Stimulated activated CD4-positive, alpha-beta T cell treated with anti-CD3 and anti-CD28 coated beads, Interleukin-1b, Interleukin-23, amount 100 ng/mL, for 24 hours (primary cell): ENCODE measurements at regions not wholly inside any gene's neighbourhood (a gene's known extent, or its start where the extent isn't known, plus 50 kb on each side); places are given as distances from the start of the nearest gene placed in this dataset.

Source experiments
- DNase-seq, 4 experiments: peaks; one replicate each; pipeline ENCODE4 v3.0.0-alpha.2; 2020; ENCODE audit warnings: low read depth in 4 of 4, low spot score in 1 of 4

DNA sequence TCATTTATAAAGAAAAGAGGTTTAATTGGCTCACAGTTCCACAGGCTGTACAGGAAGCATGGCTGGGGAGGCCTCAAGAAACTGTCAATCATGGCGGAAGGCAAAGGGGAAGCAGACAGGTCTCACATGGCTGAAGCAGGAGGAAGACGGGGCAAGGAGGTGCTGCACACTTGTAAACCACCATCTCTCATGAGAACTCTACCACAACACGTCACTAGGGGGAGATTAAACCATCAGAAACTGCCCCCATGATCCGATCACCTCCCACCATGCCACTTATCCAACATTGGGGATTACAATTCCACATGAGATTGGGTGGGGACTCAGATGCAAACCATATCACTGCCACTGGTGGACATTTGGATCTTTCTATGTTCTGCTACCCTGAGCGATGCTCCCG lies 351.4 kb downstream of the NPHP4 start:
- DNase-seq, result no peak

DNA sequence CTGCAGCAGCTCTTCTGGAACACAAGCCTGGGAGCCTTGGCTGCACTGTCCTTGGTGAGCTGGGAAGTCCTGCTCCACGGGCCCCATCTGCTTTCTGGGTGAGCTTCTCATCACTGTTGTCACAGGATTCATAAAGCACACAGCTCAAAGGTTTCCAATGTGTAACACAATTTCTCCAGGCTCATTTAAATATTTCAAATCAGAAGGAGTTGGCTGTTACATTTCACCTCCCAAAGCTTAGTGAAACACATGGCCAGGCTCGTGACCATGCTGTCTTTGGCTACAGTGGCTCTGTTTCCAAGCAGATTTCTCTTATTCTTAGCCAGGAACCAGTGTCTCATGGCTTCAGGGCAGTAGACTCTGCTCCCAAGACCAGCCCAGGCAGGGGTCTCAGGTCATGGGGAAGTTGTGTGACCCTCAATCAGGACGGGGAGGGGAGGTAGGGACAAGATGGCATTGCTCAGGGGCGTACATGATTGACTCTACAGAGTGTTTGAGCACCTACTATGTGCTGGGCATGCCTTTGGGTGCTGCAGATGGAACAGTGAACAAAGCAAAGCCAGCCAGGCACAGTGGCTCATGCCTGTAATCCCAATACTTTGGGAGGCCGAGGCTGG lies 353.0 kb downstream of the NPHP4 start:
- DNase-seq, result no peak

DNA sequence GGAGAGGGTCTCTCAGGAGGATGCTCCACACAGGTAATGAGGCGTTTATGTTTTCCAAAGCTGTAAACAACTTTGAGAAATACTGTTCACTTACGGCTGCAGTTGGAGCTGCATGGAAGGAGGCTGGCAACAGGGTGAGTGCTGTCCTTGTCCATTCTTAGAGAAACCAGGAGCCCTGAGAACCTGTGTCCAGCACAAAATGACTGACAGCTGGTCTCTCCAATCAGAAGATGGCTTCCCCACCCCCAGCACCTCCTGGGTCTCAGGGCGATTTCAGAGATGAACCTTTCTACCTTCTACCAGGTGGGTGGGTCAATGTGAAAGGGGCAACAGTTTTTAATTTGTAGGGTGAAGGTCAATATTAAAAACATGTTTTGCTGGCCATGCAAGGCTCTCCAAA lies 353.6 kb downstream of the NPHP4 start:
- DNase-seq, result no peak

DNA sequence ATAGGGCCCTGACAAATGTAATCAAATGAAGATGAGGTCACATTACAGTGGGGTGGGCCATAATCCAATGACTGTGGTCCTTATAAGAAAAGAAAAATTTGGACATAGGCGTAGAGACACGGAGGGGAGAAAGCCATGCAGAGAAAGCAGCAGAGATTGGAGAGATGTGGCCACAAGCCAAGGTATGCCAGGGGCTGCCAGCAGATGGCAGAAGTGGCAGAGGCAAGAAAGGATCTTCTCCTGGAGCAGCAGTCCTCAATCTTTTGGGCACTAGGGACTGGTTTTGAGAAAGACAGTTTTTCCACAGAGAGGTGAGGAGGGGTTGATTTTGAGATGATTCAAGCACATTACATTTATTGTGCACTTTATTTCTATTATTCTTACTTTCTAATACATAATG lies 355.1 kb downstream of the NPHP4 start:
- no peak for DNase-seq

DNA sequence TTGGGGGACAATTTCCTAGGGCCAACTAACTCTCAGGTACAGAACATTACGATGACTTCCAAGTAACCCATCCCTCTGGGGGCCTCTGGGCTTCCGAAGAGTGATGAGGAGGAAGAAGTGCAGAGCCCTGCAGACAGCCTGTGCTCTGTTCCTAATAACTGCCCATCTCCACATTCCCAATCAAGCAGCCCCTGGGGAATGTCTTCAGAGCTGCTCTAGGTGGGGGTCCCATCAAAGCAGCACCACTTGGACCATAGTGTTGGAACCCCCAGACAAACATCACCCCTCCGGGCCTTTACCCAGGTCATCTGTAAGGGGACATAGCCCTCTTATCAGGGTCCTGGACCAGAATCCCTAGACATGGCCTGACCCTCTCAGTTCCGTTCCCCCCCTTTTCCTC lies 357.3 kb downstream of the NPHP4 start:
- DNase-seq, result no peak

DNA sequence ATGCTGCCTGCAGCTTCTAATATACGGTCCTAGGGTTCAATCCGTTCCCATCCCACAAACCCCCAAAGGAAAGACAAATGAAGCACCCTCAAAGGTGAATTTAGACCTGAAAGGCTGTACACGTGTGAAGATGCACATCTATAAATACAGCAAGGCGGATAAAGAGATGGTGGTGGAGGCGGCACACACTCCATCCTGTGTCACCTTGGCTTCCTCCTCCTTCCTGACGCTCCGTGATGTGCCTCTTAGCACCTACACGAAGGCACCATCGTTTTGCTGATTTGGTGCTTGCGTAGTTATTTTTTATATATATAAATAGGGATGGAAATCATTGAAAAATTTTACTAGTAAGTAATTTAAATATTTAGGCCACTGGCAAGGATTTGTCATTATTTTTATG lies 359.4 kb downstream of the NPHP4 start:
- DNase-seq, result no peak

DNA sequence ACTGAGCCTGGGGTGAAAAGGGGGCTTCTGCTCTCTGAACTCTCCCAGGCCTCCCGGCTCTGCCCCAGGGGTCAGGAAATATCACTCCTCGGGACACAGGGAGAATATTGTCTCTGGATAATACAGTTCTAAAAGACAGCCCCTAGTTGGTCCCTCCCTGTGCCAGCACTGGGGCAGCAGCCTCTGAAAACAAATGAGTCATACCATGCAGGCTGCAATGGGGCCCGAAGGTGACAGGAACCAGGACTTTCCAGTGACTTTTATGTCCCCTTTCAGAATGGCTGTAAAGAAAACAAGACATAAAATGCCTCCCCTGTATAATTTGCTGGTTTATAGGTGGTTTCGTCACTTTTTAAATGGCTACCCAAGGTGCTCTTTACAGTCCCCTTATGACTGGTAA lies 360.0 kb downstream of the NPHP4 start:
- no peak for DNase-seq

DNA sequence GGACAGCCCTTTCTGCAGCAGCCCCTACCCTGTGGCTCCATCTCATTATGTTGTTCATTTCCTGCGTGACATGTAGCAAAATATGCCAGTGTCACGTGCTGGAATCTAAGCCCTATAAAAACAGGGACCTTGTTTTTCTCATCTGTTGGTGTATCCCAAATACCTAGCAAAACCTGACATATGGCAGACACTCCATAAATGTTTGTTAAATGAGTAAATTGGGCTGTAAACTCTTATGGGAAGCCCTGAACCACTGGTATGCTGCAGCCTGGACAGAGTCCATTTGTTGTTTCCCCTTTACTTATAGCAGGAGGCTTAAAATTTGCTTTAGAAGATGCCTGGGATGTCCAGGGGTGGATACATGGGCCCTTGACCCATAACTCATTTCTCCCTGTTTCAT lies 363.8 kb downstream of the NPHP4 start:
- no peak for DNase-seq

DNA sequence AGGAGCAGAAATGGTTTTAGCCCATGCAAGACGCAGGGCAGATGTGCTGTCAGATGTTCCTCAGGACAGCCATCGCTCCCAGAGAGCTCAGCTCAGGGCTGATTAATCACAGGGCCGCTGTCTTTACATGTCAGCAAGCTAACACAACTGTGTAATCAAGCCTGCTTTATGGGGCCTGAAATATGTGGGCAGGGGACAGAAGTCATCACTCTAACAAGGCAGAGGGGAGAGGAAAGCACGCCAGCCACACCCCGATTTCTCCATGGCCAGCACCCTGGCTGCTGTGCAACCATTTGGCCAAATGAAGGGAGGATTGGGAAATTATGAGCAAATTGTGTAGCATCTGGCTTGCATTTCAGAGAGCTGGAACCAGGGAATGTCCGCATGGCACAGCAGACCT lies 368.8 kb downstream of the NPHP4 start:
- DNase-seq, result no peak

DNA sequence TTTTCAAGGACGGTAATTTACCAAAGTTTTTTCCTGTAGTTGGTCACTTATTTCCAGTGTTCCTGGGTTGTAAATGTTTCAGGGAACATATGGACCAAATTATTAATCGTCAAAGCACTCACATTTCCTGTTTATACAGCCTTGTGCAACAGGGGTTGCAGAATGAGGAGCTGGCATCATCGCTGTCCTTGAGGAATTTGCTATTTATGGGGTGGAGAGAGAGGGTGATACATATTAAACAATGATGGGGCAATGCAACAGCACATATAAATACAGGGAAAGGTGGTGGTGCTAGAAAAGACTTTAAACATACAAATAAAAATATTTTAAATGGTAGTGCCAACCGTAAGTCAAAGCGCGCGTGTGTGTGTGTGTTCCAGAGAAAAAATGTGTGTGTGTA lies 369.8 kb downstream of the NPHP4 start:
- DNase-seq, result no peak

DNA sequence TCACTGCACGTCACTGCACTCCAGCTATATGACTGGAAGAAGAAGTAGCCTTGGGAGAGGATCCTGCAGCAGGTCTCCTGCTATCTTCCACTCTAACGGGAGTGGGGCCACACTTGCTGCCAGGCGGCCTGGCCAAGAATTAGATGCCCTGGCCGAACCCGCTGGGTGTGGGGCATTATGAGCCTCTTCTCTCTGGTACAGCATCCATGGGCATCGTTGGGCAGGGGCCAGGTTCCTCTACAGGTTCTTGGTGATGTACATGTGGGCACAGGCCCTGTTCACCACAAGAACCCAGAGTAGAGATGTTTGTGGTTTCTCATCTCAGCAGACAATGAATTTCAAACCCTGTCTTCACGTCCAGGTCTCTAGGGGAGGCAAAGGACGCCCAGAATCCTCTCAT lies 370.5 kb downstream of the NPHP4 start:
- no peak for DNase-seq

DNA sequence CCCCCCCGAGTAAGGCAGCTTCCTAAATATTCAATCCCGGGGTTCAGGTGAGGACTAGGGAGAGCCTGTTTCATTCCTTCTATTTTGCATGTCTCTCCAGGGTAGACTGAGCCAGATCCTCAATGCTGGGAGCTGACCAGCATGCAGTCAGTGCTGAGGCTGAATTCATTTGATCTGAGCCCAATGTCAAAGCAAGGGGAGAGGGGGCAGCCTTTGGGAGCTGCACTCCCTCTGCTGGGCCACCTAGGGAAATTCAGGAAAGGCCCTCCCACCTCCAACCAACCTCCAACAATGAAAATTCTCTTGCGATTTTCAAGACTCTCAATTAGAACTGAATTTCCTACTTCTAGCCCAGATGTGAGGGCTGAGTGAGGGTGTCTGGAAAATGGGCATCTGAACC lies 371.2 kb downstream of the NPHP4 start:
- DNase-seq, result no peak

DNA sequence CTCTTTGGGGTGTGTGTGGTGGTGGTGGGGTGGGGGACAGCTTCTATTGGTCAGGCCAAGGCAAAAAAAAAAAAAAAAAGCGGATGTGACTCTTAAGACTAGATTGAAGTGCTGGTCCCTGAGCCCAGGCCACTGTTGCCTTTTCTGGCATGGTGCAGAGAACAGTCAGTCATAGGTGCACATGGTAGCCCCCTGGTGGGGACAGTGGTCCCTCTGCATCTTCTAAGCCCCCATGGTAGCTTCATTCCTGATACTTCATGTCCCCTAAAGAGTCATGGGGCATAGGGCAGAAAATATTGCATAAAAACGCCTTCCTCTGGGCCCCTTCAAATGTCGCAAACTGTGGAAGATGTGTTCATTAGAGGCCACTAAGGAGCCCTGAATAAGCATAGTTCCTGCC lies 371.8 kb downstream of the NPHP4 start:
- no peak for DNase-seq

DNA sequence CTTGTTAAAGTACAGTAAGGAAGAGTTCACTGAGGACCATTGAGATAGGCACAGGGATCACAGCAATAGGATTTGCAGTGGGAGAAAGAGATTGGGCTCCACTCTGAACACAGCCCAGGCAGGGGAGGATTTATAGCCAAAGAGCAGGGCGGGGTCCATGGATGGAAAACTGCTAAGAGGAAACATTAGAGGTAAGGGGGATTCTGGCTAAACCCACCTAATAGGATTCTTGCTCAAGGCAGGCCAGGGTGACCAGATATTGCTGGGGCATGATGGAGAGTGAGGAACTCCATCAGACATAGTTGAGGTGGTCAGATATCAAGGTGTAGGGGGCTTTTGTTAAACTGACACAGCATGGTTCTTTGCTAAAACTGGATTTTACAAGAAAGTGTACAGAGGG lies 372.8 kb downstream of the NPHP4 start:
- DNase-seq, result no peak

DNA sequence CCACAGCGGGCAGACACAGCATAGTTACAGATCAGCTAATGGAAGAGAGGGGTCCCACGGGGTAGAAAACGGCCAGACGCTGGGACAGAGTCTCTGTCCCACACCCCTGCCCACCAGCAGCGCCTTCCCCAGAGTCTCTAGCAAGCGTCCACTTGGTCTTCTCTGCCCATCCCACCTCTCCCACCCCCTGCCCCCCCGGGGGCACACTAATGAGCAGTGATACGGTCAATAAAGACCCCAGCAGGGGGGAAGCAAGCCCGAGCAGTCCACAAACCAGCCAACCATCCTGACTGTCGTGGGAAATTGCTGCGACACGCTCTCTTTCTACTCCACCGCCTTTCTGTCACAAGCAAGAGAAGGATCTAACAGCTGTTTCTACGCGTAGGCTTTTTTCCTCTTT lies 374.7 kb downstream of the NPHP4 start:
- no peak for DNase-seq

DNA sequence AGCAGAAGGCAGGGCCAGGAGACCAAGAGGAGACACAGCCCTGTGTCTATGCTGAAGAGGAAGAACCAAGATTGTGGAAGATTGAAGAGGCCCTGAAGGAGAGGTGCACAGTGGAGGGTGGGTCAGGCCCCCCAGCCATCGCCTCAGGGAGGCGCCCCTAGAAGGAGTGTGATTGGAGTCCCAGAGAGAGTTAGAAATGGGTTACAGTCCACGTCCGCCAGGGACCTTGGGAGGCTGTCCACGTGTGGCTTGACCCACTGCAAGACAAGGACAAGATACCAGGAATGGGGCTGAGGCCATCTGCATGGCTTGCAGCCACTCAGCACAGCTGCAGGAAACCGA lies 375.1 kb downstream of the NPHP4 start:
- no peak for DNase-seq

DNA sequence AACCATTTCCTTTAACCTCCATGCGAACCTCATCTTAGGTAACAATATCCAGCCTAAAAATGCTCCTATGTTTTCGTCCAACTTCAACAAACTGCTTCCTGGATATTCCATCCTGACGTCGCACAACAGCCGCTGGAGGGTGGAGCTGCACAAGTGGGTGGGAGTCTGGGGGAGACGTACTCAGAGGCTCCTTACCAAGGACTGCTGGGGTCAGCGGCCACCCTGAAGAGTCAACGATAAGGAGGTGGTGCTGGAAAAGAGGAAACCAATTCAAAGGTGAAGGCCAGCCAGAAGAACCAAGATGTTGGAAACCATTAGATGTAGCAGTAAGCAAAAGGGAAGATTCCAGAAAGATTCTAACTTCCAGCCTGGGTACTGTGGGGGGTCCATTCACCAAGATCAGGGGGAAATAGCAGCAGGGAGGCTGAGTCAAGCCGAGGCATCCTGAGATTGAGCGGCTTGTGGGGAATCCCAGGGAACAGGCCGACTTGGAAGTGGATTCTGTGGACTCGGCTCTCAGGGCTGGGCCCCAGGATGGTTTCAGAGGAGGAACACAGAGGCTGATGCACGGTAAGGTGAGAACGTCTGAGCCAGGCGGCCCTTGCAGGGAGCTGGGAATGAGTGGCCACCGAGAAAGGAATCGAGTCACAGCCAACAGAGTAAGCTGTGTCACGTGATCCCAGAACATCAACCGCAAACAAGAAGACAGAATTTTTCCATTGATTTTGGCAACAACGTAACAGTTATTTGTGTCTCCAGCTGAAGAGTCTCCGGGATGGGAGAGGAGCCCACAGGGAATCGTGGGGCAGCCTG lies 375.7 kb downstream of the NPHP4 start:
- no peak for DNase-seq

DNA sequence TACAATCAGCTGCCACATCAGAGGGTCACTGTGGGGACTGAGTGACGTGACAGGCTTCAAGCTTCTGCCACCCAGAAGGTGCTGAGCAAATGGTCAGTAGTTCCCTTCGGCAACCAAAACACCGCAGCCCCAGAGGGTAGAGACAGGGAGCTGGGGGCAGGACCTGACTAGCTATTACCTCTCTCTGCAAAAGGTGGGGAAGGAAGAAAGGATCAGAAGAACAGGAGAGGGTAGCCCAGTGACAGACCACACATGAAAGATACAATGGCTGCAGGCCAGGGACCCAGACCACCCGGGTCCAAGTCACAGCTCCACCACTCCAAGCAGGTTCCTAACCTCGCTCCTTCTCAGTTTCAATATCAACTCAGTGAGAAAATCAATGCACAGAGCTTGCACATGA lies 377.1 kb downstream of the NPHP4 start:
- no peak for DNase-seq

DNA sequence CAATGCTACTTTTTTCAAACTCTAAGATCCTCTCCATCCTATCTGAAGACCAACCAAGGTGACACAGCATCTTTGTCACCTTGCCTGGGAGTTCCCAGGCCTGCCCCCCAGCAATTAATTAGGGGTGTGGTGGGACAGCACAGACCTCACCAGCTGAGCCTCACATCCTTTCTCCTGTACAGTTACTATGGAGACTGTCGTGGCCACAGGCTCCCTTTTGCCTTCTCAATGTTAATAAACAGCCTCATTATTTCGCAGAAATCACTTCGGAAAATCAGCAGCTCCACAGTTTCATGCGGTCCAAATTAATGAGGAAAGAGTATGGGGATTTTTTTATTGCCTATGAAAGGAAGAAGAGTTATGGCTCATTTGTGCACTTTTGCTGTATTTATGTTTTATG lies 378.3 kb downstream of the NPHP4 start:
- no peak for DNase-seq

DNA sequence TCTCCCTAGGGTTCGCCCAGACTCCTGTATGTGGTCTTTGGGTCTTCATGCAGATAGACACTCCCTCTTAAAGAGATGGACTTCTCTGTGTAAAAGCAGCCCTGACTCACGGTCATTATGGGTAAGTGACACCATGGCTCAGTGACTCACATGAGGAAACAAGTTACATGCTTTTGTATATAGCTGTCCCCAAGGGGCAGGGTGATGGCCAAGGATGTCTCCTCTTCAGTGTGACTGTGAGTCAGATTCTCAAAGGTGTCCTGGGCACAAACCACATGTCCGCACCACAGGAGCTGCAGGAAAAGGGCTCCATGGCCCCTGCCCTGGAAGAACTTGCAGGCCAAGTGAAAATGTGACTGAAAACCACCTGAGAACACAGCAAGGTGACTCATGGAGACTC lies 380.4 kb downstream of the NPHP4 start:
- DNase-seq, result no peak

DNA sequence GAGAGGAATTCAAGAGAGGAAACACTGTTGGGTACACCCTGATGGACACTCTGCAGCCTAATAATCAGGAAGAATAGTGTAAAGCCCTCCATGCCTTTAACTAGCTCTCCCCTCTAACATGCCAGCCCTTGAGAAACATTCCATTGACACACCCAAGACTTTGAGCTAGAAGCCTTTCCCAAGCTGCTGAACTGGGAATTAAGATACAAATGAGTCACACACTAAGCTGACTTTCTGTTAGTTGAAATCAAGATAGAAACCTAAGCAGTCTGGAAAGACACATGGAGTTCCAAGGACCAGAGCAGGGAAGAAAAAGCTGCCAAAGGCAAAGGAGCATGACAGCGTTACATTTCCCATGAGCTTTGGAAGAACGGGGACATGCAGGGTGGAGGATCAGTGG lies 380.8 kb downstream of the NPHP4 start:
- no peak for DNase-seq

DNA sequence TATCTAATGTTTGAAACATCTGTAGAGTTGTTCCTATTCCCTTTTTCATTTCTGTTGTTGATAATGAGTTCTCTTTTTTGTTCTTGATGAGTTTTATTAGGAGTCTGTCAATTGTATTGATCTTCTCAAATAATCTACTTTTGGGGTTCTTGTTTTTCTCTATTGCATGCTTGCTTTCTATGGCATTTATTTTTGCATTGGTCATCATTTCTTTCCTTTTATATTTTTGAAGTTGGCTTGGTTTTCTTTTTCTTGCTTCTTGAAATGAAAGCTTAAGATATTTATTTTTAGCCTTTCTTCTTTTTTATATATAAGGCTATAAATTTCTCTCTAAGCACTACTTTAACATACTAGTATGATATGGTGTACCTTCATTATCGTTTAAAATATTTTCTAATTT lies 381.8 kb downstream of the NPHP4 start:
- DNase-seq, result no peak

DNA sequence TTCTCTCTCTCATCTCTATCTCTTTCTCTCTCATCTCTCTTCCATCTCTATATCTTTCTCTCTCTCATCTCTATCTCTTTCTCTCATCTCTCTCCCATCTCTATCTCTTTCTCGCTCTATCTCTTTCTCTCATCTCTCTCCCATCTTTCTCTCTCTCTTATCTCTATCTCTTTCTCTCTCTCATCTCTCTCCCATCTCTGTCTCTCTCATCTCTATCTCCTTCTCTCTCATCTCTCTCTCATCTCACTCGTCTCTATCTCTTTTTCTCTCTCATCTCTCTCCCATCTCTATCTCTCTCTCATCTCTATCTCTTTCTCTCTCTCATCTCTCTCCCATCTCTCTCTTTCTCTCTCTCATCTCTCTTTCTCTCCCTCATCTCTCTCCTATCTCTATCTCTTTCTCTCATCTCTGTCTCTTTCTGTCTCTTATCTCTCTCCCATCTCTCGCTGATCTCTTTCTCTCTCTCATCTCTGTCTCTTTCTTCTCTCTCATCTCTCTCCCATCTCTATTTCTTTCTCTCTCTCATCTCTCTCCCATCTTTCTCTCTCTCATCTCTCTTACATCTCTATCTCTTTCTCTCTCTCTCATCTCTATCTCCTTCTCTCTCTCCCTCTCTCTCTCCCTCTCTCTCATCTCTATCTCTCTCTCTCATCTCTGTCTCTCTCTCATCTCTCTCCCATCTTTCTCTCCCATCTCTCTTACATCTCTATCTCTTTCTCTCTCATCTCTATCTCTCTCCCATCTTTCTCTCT lies 388.7 kb downstream of the NPHP4 start:
- no peak for DNase-seq
